Erythroblast (primary cell): ENCODE measurements at regions not wholly inside any gene's neighbourhood (a gene's known extent, or its start where the extent isn't known, plus 50 kb on each side); places are given as distances from the start of the nearest gene placed in this dataset.
A peak's percentile ranks its signal among the peaks of the same experiment; 100 is the strongest.
"Not testable (repeated sequence)": the region's sequence is repeated elsewhere in the genome, so short reads cannot be mapped to it uniquely, and the experiment has no call there.

Source experiments
- DNase-seq, 2 experiments: peaks; one replicate each; lab custom pipeline; 2025; lab: John Stamatoyannopoulos, UW
- GATA1 ChIP-seq: IDR thresholded peaks from 2 replicates; pipeline ENCODE4 v1.6.1; 2011; ENCODE audit warnings: low read depth, mild to moderate bottlenecking, control low read depth, low read length, moderate library complexity
- POLR2A ChIP-seq: IDR thresholded peaks from 2 replicates; pipeline ENCODE4 v1.6.1; 2011; ENCODE audit warnings: mild to moderate bottlenecking, low read length

- TF ChIP-seq GATA1 (no peak), POLR2A (no peak)
These were observed 724.1 kb upstream of the USP15 start for GRCh38 chr12:61536117-61536516.

DNA sequence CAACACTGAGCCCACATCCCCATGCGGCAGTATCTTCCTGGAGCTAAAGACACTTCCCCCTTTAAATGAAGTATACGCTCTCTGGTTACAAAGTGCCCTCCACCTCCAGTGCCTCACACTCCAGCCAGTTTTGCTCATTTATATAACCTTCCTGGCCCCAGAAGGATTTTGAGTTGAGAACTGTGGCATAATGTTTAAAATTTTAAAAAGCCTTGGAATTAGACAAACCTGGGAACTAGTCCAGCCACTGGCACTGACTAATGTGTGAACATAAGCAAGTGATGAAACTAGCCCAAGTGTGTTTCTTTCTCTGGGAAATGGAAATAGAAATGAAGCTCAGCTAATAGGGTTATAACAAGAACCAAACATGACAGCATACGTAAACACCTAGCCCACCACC is 723.7 kb upstream of the USP15 start:
- TF ChIP-seq POLR2A (no peak), GATA1 (no peak)
- no peak for DNase-seq

More at GRCh38 chr12:61536117-61536516, 724.1 kb upstream of the USP15 start:
- no peak for DNase-seq

DNA sequence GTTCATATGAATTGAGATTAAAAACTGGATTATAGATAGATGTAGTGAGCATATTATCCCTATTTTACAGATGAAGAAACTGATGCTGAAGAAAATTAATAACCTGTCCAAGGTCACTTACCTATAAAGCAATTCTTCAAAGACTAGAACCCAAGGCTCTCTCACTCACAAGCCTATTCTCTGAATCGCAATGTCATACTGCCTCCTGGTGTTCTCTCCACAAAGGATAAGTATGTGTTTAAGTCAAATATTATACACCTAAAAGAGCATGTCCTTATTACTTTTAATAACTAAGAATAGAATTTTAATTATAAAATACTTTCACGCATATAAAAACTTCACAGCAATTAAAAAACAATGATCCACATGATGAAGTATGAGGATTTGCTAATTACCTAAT is 721.3 kb upstream of the USP15 start:
- TF ChIP-seq POLR2A (no peak), GATA1 (no peak)
- DNase-seq, result peak in 1 of 2 experiments; percentile 19

DNA sequence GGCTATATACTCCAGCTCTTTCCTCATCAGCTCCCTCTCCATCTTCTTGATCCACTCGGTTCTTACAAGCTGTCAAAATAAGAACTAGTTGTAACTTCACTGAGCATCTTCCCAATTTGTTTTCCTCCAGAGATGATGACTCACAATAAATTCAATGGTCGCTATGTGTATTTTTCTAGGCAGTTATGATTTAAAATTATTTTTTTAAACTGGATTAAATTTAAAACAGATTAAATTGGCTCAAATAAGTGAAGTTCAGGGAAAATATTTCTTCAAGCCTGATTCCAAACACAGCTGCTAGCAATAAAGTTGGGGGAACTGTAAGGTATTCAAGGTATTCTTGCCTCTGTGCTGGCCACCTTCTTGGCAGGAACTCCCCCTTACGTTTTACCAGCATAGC is 717.7 kb upstream of the USP15 start:
- DNase-seq, result no peak
- no peak for TF ChIP-seq POLR2A
- no peak for TF ChIP-seq GATA1

GRCh38 chr12:61546296-61546695 is 713.9 kb upstream of the USP15 start:
- TF ChIP-seq POLR2A, result no peak
- no peak for TF ChIP-seq GATA1

GRCh38 chr12:61553091-61553490 is 707.1 kb upstream of the USP15 start:
- no peak for DNase-seq

More at GRCh38 chr12:61546296-61546695, 713.9 kb upstream of the USP15 start:
- DNase-seq, result peak in 1 of 2 experiments; percentile 1

DNA sequence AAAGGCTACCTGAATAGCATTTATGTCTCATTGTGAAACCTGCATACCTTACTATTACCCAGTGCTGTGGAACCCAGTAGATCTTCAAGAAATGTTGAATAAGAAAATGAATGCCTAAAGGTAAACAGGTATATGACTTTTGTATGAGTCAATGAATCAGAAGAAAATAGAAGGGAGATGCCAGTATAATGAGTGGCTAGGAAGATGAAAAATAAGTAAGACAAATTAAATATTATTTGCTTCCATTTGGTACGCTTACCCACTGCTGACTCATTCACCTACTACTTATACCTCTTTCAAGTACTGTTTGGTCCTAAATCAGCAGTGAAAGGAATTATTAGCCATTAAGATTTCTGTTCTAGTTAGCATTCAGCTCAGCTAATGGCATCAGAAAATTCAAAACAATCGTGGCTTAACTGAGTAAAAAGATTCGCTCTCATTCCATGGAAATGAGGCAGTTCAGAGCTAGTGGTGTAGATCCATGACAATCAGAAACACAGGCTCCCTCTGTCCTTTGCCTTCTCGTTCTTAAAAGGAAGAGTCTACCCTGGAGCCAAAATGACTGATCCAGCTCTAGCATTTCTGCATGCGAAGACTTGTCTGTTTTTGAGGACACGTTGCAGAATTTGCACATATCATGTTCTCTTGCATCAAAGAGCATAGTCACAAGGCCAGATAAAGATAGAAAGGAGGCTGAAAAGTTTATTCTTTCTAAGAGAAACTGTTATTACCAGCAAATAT is 705.8 kb upstream of the USP15 start:
- TF ChIP-seq POLR2A, result no peak
- TF ChIP-seq GATA1, result no peak
- no peak for DNase-seq

More at GRCh38 chr12:61553091-61553490, 707.1 kb upstream of the USP15 start:
- TF ChIP-seq GATA1 (no peak), POLR2A (no peak)

- TF ChIP-seq GATA1 (no peak), POLR2A (no peak)
- DNase-seq, result no peak
These were observed 696.3 kb upstream of the USP15 start for GRCh38 chr12:61563665-61564450.

DNA sequence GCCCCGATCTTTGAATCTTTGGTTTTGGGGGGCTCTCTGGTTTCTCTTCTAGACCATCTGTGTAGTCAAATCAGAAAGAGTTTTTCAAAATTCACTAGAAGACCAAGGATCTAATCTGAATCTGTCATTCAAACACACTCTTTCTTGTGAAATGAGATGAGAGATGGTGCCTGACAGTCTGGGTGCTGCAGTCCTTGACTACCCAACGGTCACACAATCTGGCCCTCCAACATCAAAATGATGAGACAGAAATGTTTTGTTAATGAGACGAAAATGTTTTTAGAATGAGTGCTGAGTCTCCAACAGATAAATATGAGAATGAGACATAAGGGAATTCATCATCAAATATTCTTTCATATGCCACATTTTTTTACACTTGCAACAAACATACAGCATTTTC is 695.7 kb upstream of the USP15 start:
- TF ChIP-seq POLR2A (no peak), GATA1 (no peak)
- DNase-seq, result no peak

GRCh38 chr12:61566183-61566582 is 694.0 kb upstream of the USP15 start:
- TF ChIP-seq GATA1 (no peak), POLR2A (no peak)
- DNase-seq, result no peak

DNA sequence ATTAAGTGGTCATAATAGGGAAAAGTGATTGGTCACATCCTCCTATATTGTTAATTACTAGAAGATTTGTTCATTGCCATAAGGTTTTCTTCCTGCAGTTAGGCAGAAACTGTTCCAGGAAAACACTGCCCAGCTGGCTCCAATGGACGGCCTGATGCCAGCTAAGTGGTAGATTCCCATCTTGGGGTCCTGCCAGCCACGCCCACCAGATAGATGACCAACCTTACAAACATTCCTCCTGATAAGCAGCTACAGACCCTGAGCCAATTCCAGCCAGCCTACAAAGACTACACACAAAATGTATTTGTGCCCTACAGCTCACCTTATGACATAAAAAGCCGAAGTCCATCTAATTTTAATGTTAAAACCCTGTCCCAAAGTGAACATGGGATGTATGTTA is 685.9 kb upstream of the USP15 start:
- TF ChIP-seq POLR2A (no peak), GATA1 (no peak)
- DNase-seq, result no peak

- TF ChIP-seq GATA1, result no peak
- no peak for TF ChIP-seq POLR2A
- no peak for DNase-seq
These were observed 675.3 kb upstream of the USP15 start for GRCh38 chr12:61584943-61585342.

- DNase-seq, result not testable (repeated sequence)
These were observed 669.3 kb upstream of the USP15 start for GRCh38 chr12:61590864-61591263.

DNA sequence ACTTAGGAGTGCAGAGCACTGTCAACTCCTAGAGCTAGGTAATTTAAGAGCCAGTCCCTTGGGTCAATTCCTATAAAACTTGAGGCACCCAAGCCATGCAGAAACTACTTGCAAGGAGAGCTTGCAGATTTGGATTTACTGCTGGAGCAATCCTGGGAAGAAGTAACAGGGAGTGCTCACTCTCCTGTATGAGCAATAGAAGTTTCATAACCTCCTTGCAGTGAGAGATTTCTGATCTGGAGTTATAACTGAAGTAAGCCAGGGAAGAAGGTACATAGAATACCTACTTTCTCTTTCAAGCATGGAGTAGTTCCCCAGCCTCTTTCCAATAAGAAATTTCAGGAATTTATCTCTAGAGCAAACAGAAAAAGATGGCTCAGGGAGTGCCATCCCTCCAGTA is 650.1 kb upstream of the USP15 start:
- no peak for TF ChIP-seq GATA1
- DNase-seq, result no peak
